Left ventricle myocardium superior (tissue), 1 donor: ENCODE measurements at regions not wholly inside any gene's neighbourhood (a gene's known extent, or its start where the extent isn't known, plus 50 kb on each side); places are given as distances from the start of the nearest gene placed in this dataset.
A peak's percentile ranks its signal among the peaks of the same experiment; 100 is the strongest.

ENCODE experiments used
- ATAC-seq: fragments of 200-7000 bp; cut with Tn5 transposase; one replicate; pipeline ENCODE4 v1.9.1; 2020; ENCODE audit warnings: mild to moderate bottlenecking, moderate library complexity
- DNase-seq: peaks from one replicate; pipeline ENCODE4 v3.0.0-alpha.2; 2020
- intact Hi-C: fragments of 100-400 bp; cut with micrococcal nuclease; formaldehyde crosslinking; loops from one replicate; pipeline ENCODE4 v1.11.0; 2022
- donor health status: DM: no; HTN: yes; CAD: no; lungs with severe emphysema.

DNA sequence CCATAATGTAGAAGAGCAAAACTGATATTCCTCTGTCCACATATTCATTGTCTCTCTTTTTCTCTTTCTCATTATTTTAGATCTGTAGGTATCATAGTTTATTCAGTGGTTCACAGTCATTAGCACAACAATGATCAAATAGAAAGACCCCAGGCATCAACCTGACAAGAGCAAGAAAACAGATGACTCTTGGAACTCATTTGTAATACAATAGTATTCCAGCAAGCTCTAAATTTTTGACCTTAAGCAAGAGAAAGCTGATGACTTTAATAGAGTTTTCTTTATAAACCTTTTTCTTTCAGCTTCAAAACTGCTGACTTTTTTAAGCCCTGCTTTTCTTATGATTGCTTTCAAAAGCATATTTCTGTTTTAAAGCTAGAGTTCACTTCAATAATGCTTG, 507.5 kb upstream of the SORCS1 start:
- ATAC-seq = no peak
- DNase-seq = no peak

DNA sequence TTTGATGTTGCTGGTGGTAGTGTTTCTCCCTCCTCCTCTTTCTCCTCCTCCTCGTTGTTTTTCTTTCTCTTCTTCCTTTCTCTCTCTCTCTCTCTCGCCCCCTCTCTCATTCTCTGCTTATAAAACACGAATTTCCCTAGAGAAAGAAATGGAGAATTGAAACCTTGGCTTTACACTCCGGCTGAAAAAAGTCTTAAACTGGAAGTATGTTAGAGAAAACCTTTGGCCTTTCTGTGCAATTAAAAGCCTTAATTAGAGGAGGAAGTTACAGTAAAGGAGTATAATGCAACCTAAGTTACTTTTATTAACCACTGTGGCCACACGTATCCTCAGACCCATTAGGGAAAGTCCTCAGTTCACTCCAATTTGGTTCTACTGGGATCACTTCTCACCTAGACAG, 501.7 kb upstream of the SORCS1 start:
- intact Hi-C loops = no loop called here
- ATAC-seq (no peak), DNase-seq (no peak)

More for the DNA sequence above, 507.5 kb upstream of the SORCS1 start:
- intact Hi-C loops = no loop called here

DNA sequence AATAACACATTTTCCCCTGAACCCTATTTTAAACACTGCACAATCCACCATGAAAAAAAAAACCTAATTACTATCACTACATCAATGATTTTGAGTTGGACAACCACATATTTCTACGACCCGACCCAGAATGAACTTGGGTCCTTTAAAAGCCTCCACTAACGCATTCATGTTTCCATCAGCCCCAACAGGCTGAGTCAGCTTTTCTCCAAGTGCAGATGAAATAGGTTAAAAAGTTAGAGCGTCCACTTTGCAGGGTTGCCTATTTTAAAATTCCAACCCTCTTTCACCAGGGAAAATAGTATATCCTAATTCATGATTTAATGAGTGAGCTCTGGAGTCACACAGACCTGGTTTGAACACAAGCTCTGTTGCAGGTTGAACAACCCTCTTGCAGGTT, 501.0 kb upstream of the SORCS1 start:
- DNase-seq (no peak), ATAC-seq (no peak)
- intact Hi-C loops = no loop called here

GRCh38 chr10:107657851-107658250, 493.3 kb upstream of the SORCS1 start:
- intact Hi-C loops = no loop called here
- no peak for DNase-seq
- ATAC-seq = no peak

GRCh38 chr10:107656932-107657331, 492.4 kb upstream of the SORCS1 start:
- intact Hi-C loops = no loop called here
- DNase-seq = no peak
- ATAC-seq = no peak

DNA sequence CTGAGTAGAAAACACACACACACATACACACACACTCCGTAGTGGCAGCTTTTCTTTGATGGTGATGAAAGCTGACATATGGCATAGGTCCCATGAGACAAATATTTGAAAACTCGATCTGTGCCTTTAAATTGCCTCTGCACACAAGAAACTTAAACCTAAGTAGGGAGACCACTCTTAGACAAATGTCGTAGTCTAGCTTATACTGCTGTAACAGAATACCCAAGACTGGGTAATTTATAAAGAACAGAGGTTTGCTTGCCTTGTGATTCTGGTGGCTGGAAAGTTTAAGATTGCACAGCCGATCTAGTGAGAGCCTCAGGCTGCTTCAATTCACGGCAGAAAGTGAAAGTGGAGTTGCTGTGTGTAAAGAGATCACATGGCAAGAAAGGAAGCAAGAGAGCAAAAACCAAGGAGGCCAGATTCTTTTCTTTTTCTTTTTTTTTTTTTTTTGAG, 489.4 kb upstream of the SORCS1 start:
- ATAC-seq = peak; percentile 67
- intact Hi-C loops = no loop called here
- DNase-seq = no peak

DNA sequence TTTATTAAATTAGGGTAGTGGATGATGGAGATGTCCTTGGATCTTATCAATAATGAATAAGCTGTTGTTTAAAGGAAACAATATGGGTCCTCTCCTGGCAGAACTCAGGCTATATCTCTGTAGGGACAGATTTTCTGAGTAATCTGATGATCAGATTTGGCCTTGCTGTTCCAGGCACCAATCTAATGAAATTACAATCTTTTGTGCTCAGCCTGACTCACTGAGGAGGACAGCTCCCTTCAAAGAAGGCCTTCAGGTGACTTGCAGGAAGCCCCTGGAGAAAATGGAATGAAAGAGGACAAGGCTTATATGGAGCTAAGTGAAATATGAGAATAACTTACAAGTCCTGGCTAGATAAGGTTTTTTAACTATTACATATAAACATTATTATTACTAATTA, 486.4 kb upstream of the SORCS1 start:
- DNase-seq (no peak), ATAC-seq (no peak)
- intact Hi-C loops = no loop called here

DNA sequence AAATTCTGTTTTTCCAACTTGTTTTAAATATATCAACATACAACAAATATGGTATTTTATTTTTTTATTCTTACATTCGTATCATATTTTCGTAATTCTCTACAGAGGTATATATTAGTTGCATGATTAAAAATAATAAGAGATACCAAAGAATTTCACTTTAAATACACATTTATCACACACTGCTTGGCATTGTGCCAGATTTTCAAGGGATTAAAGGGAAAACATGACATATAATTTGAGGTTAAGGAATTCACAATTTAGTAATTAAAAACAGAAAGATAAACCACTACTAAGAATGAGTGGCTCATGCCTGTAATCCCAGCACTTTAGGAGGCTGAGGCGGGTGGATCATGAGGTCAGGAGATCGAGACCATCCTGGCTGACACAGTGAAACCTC, 484.7 kb upstream of the SORCS1 start:
- DNase-seq = no peak
- ATAC-seq = no peak
- intact Hi-C loops = no loop called here

GRCh38 chr10:107647462-107647861, 483.0 kb upstream of the SORCS1 start:
- intact Hi-C loops = no loop called here
- ATAC-seq (no peak), DNase-seq (no peak)

DNA sequence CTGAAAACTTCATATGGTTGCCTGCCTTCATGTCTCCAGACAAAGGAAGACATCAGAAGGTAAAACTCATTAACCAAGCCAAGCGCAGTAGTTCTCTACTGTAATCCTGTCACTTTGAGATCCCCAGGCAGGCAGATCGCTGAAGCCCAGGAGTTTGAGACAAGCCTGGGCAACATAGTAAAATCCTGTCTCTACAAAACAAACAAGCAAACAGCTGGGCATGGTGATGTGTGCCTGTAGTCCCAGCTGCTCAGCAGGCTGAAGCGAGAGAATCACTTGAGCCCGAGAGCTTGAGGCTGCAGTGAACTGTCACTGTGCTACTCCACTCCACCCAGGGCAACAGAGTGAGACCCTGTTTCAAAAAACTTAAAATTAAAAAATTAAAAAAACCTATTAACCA, 467.4 kb upstream of the SORCS1 start:
- intact Hi-C loops = no loop called here
- ATAC-seq (no peak), DNase-seq (no peak)

- ATAC-seq = no peak
- intact Hi-C loops = no loop called here
- DNase-seq = no peak
Observed at GRCh38 chr10:107626862-107627261, 462.4 kb upstream of the SORCS1 start.

GRCh38 chr10:107623292-107623691, 458.8 kb upstream of the SORCS1 start:
- DNase-seq = no peak
- intact Hi-C loops = no loop called here
- no peak for ATAC-seq

- intact Hi-C loops = no loop called here
- ATAC-seq (no peak), DNase-seq (no peak)
Observed at GRCh38 chr10:107619139-107619538, 454.6 kb upstream of the SORCS1 start.

- intact Hi-C loops = no loop called here
- DNase-seq = no peak
- ATAC-seq = no peak
Observed at GRCh38 chr10:107618504-107618994, 454.0 kb upstream of the SORCS1 start.

GRCh38 chr10:107616463-107617410, 452.2 kb upstream of the SORCS1 start:
- intact Hi-C loops = no loop called here
- no peak for DNase-seq
- no peak for ATAC-seq

GRCh38 chr10:107616031-107616430, 451.5 kb upstream of the SORCS1 start:
- DNase-seq (no peak), ATAC-seq (no peak)
- intact Hi-C loops = no loop called here

DNA sequence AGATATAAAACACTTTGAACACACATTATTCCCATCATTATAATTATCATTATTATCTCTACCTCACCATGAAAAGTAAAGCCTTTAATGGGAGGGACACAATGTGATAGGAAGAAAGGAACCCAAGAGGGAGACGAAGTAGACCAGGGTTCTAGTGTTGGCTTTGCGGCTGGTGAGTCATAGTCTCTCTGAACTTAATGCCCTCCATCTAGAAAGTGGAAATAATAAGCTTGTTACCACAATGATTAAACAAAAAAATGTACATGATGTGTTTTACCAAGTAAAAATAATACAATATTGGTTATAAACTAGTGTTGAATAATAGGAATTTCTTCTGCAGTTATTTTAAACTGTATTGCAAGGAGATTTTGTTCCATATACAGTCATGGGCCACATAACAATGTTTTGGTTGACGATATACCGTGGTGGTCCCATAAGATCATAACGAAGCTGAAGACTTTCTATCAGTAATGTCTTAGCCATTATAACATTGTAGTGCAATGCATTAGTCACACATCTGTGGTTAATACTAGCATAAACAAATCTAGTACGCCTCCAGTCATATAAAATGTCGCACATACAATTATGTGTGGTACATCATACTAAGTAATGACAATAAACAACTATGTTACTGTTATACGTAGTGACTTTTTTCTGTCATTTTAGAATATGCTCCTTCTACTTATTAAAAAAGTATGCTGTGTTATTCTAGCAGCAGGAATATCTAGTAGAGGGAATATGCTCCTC, 450.6 kb upstream of the SORCS1 start:
- no peak for ATAC-seq
- intact Hi-C loops = no loop called here
- no peak for DNase-seq

DNA sequence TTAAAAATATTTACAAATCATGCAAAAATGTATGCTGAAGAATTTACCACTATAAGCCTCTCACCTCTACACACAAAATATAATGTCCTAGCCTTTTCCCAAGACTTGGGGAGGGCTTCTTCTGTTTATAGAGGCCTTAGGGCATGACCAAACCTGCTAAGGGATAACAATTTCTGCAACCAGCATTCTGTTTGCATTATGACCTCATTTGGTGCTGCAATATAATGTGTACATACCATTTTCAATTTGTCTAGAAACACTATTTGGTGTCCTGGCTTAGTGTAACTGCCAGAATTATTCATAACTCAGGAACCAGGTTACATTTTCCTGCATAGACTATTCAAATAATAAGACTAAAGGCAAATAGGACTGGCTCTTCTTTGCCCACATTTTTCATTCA, 446.6 kb upstream of the SORCS1 start:
- ATAC-seq (no peak), DNase-seq (no peak)
- intact Hi-C loops = no loop called here

DNA sequence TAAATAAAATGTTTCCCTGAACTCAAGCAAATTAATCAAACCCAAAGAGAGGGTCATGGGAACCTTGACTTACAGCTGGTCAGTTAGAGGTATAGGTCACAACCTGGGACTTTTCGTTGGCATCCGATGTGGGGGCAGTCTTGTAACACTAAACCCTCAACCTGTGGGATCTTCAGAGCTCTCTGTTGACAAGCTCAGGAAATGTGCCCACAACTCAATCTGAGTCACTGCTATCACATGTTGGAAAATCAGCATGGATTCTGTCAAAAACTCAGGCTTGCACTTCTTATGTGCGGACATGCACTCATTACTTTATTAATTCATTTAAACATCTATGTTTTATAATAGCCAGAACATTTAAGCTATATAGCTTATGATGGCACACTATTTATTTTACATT, 424.6 kb upstream of the SORCS1 start:
- intact Hi-C loops = no loop called here
- ATAC-seq (no peak), DNase-seq (no peak)

- DNase-seq = no peak
- intact Hi-C loops = no loop called here
- ATAC-seq = no peak
Observed at GRCh38 chr10:107585630-107586029, 421.1 kb upstream of the SORCS1 start.
